Nucleus accumbens (tissue), 56 donors: ENCODE measurements at regions not wholly inside any gene's neighbourhood (a gene's known extent, or its start where the extent isn't known, plus 50 kb on each side); places are given as distances from the start of the nearest gene placed in this dataset.

Experiments used
- DNase-seq, 56 donors: peaks; one replicate each; lab custom pipeline; 2025; lab: John Stamatoyannopoulos, UW

DNA sequence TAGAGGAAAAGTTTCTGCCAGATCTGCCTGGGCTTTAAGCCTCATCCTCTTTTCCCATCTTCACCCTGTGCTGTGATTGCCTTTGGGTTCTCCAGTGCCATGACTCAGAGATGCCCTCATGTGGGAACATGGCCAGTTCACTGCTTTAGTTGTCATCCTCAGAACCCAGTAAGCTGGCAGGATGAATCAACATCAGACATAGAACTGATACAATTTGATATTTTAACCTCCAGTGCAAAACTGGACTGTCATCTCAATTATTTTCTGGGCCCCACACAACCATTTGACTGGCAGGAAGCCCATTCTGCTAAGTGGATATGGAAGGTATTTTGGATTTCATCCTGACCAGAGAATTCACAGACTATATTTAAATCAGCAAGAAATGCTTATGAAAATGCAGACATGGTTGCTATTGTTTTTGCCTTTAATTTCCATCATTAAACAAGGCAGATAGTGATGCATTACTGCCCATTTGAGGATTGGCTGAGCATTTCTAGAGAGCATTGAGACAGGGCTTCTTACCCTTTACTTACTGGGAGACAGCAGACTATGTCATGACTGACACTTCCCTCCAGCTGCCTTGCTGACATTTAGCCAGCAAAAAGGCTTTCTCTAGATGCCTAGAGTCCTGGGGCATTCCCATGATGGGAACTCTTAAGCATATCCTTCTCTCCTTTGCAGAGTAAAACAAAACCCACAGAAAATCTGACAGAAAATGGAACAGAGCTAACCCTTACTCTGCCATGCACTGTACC lies 327.1 kb upstream of the MTNR1B start:
- no peak for DNase-seq

DNA sequence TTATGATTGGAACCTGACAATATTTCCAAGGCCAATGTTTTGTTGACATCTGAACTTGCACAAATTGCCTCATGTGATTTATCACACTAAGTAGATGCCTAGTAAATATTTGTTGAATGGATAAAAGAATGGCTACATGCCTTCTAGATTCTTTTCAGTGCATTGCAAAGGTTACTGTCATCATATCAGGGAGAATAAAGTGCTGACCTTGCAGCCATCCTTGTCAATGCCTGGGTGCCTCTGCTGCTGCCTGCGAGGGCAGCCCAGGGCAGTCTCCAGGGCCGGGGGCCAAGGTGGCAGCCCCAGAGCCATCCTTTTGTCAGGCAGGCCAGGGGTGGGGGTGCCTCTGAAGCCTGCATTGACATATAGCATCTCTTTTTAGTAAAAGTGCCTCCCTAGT lies 325.6 kb upstream of the MTNR1B start:
- no peak for DNase-seq

DNA sequence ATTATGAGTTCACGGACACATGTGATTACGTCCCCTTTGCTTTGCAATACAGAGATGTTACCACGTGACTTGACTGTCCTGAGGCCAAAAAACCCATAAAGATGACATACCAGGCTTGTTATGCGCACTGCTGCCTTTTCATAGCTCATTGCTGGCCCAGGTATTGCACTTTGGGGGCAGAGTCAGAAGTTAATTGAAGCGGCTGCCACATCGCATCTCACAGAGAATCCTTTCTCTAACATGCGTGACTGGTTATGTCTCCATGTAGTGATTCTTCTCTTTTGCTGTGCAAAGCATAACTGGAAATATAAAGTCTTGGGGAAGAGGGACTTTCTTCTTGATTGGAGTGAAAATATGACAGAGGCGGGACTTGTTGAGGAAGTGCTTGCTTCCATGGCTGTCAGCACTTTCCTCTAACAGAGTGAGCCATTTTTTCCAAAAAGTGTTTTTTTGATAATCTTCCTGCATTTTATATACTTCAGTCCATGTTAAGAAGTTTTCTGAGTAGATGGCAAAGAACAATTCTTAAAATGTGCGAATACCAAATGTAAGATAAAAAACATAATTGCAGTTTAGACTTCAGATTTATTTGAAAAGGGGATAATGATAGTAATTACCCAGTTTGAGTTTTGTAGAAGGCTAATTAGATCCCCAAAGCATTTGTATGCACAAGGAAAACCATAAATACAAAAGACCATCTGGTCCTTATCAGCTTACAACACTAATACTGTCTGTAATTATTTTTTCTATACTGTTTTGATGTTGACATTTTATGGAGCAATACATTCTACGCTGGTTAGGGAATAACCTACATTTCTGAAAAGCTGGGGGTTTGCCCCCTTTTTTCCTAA lies 324.6 kb upstream of the MTNR1B start:
- DNase-seq = no peak

GRCh38 chr11:92651159-92651558 lies 318.3 kb upstream of the MTNR1B start:
- DNase-seq = no peak

DNA sequence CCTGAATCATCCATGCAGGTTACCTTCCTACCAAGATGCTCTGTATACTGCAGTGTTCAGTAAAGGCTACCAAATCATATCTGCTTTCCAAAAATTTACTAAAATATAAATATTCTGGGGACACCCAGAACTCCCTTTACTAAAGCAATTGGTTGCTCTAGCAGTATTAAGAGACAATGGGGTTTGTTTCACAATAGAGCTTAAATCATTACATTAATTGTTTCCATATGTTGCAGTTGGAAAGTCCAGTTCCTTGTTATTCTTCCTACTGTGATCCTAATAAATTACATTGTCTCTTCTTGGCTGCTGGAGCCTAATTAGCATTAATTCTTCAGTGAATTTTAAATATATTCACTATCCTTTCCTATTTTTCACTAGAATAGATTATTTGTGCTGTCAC lies 316.0 kb upstream of the MTNR1B start:
- no peak for DNase-seq

GRCh38 chr11:92656783-92657182 lies 312.7 kb upstream of the MTNR1B start:
- DNase-seq = no peak

GRCh38 chr11:92657226-92657625 lies 312.2 kb upstream of the MTNR1B start:
- no peak for DNase-seq

DNA sequence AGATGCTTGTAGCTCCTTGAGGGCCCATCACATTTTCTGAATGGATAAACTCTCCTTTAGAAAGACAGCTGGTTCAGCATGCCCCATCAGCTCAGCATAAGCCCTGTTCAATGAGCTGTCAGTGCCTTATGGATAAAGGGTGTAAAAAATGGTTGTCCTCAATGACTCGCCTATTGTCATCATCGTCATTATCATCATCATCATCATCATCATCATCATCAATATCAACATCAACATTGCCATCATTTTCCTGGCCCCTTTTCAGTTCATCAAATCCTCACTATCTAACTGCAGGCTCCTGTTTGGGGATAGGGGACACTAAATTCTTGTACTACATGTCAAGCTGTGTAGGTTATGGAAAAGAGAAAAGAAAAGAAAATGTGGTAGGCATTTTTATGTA lies 310.7 kb upstream of the MTNR1B start:
- no peak for DNase-seq

- no peak for DNase-seq
Observed at GRCh38 chr11:92659793-92660192, 309.7 kb upstream of the MTNR1B start.

DNA sequence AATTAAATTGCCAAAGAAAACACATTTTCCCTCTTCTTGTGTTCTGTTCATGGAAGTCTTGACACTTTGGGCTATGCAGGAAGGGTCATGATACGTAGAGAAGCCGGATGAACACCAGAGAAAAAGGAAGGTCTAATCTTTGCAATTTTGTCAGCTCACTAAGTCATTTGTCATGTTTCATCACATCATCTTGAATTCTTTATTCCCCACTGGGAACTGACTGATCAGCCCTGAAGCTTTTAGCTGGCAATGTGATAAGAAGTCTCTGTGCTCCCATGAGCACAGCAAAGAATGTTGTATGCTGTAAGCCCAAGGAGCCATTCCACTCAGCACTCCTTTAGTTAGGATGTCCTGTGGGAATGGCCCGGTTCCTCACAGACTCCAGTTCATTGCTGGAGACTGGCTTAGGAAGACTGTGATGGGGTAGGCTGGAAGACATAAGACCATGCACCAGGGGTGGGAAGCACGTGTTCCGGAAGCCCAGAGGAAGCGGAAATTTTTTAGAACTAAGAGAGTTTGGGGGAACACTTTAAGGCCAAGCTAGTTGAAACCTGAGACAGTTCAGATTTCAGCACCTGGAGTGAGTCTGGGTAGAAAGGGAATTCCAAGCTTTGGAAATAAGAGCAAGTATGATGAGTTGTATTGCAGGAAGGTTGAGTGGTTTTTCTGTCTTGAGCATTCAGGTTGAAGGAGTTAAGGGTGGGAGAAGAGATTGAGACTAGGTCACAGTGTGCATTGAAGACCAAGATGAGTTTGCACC lies 306.7 kb upstream of the MTNR1B start:
- DNase-seq = no peak

DNA sequence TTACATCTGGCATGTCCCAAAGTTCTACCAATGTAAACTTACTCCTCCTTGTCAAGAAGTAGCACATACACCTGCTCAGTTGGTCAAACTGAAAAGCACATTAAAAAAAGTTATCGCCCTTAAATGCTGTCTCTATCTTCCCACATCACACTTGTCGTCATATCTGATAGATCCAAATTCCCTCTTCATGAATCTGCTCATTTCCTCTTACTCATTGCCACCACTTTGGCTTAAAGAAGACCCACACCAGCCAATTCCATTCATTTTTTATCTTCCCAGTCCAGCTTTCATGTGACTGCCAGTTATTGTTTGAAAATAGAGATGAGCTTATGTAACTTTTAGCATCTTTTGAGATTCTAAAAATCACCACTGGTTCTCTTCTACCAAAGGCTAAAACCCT lies 305.9 kb upstream of the MTNR1B start:
- DNase-seq = no peak

- DNase-seq = peak in 30 of 56 donors; percentile 0 to 66 (median 18)
Observed at GRCh38 chr11:92667486-92668152, 301.8 kb upstream of the MTNR1B start.

- DNase-seq = no peak
Observed at GRCh38 chr11:92670308-92670890, 299.1 kb upstream of the MTNR1B start.

DNA sequence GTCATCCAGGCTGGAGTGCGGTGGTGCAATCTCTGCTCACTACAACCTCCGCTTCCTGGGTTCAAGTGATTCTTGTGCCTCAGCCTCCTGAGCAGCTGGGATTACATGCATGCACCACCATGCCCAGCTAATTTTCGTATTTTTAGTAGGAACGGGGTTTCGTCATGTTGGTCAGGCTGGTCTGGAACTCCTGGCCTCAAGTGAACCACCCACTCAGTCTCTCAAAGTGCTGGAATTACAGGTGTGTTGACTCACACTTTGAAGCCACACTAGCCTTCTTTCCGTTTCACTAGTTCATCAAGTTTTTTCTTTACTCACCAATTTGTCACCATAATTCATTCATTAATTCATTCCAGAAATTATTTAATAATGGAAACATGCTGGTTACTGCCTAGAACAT lies 298.4 kb upstream of the MTNR1B start:
- no peak for DNase-seq

DNA sequence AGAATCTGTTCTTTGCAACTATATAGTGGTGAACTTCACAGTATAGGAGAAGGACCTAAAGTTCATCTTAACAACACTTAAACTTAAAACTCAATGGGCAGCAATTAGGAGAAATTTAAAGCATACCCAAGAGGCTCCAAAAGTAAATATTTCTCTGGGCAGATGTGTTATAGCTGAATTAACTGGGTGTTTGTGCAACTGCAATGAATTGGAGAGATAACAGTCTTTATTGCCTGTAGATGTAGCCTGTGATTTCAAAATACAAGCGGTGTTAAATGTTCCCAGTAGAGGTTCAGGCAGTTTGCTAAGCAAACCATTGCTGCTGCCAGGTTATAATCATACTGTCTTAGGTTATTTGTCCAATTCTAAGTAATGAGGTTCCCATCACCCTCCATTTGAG lies 294.1 kb upstream of the MTNR1B start:
- no peak for DNase-seq

- DNase-seq = no peak
Observed at GRCh38 chr11:92675810-92676209, 293.6 kb upstream of the MTNR1B start.

GRCh38 chr11:92678008-92678611 lies 291.3 kb upstream of the MTNR1B start:
- no peak for DNase-seq

DNA sequence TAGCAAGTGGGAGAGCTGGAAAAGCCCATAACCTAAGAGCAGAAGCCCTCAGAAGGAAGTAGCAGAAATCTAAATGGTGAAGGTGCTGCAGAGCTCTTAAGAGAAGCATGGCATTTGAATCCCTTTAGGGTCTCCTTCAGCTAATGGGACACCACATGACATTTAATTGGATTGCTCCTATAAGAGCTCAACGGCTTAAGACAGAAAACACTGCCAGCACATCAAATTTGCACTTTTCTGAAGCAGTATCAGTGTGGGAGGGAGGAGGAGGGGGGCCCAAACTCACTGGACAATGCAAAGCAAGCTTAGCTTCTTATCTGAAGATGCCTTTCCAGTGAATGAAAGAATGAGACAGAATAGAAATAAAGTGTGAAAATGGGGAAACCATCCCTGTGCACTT lies 287.9 kb upstream of the MTNR1B start:
- DNase-seq = no peak

- no peak for DNase-seq
Observed at GRCh38 chr11:92682136-92682535, 287.3 kb upstream of the MTNR1B start.

- DNase-seq = no peak
Observed at GRCh38 chr11:92682952-92683351, 286.5 kb upstream of the MTNR1B start.
